ENCODE measurements at regions not wholly inside any gene's neighbourhood (a gene's known extent, or its start where the extent isn't known, plus 50 kb on each side); places are given as distances from the start of the nearest gene placed in this dataset.

GRCh38 chr12:69064734-69065443, 131.9 kb upstream of the CPM start:
- no peak for DNase-seq

GRCh38 chr12:69065775-69066174, 132.8 kb upstream of the CPM start:
- DNase-seq: no peak

- DNase-seq: no peak
Observed at GRCh38 chr12:69066492-69067373, 133.8 kb upstream of the CPM start.

GRCh38 chr12:69067713-69068112, 134.7 kb upstream of the CPM start:
- DNase-seq: no peak

GRCh38 chr12:69068448-69068847, 135.5 kb upstream of the CPM start:
- DNase-seq: peak; percentile 6

GRCh38 chr12:69069479-69069878, 136.5 kb upstream of the CPM start:
- no peak for DNase-seq

GRCh38 chr12:69070319-69071090, 137.5 kb upstream of the CPM start:
- DNase-seq: peak; percentile 74

- DNase-seq: no peak
Observed at GRCh38 chr12:69071091-69071370, 138.1 kb upstream of the CPM start.

- DNase-seq: no peak
Observed at GRCh38 chr12:69073035-69073434, 140.1 kb upstream of the CPM start.

GRCh38 chr12:69074556-69075349, 141.8 kb upstream of the CPM start:
- DNase-seq: no peak

GRCh38 chr12:69083689-69084088, 150.7 kb upstream of the CPM start:
- no peak for DNase-seq

GRCh38 chr12:69084816-69085378, 151.9 kb upstream of the CPM start:
- no peak for DNase-seq

GRCh38 chr12:69085852-69086251, 152.9 kb upstream of the CPM start:
- no peak for DNase-seq

GRCh38 chr12:69087986-69088385, 151.4 kb upstream of the CPSF6 start:
- DNase-seq: no peak

GRCh38 chr12:69090722-69091121, 148.6 kb upstream of the CPSF6 start:
- DNase-seq: no peak

- no peak for DNase-seq
Observed at GRCh38 chr12:69091442-69092017, 147.8 kb upstream of the CPSF6 start.

GRCh38 chr12:69092137-69092536, 147.2 kb upstream of the CPSF6 start:
- no peak for DNase-seq

GRCh38 chr12:69094606-69095216, 144.7 kb upstream of the CPSF6 start:
- no peak for DNase-seq

- DNase-seq: peak; percentile 26
Observed at GRCh38 chr12:69095765-69096477, 143.4 kb upstream of the CPSF6 start.

GRCh38 chr12:69096669-69097335, 142.6 kb upstream of the CPSF6 start:
- peak; percentile 22 for DNase-seq
